ENCODE measurements at regions not wholly inside any gene's neighbourhood (a gene's known extent, or its start where the extent isn't known, plus 50 kb on each side); places are given as distances from the start of the nearest gene placed in this dataset.

DNA sequence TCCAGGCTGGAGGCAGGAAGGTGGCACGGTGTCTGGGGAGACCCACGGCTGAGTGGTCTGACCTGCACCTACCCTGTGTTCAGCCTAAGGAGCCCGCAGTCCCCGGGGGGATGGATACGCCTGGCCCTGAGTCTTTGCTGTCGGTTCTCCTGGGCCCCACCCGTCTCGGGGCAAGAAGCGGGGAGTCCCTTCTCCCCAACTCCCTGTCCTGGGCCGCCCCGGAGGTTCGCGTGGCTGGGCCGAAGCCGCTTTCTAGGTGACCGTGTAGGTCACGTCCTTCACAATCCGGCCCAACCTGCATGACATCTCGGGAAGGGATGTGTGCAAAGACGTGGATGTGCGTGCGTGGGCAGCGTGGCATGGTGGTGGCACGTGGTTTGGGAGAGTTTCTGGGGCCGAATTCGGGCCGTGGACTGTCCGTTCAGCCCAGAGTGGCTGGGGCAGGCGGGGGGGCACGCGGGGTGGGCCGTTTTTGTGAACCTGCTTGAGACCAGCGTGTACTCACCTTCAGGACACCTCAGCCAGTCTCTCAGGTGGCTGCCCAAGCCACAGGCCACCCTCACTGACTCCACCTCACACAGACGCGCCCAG is 103.3 kb downstream of the PTPRS start:
- DNase-seq (ENCODE audit: low spot score), result no peak

DNA sequence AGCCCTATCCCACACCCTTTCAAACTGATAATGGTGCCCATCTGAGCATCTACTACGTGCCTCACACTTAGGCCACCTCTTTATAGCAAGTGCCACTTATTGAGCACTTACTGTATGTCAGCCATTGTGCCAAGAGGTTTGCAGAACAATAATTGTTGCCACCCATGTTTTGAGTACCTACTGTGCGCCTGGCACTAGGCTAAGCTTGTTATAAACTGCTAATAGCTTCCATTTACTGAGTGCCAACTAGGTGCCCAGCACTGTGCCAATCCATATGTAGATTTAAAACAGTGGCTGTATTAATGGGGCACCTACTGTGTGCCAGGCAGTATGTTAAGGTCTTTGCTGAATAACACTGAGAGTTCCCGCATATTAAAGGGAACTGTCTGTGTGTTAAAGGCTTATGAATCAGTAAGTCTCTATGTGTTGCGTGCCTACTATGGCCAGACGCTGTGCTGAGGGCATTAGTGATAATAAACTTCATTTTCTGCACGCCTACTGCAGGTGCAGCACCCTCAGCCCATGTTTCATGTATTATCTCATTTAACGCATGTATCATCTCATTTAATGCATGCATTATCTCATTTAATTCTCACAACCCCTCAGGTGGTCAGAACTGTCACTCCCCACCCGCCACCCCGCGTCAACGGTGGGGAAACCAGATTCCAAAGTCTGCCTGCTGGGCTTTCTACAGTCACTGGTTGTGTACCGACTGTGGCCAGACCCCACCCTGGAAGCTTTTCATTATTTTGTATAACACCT is 105.0 kb downstream of the PTPRS start:
- DNase-seq (ENCODE audit: low spot score), result no peak

DNA sequence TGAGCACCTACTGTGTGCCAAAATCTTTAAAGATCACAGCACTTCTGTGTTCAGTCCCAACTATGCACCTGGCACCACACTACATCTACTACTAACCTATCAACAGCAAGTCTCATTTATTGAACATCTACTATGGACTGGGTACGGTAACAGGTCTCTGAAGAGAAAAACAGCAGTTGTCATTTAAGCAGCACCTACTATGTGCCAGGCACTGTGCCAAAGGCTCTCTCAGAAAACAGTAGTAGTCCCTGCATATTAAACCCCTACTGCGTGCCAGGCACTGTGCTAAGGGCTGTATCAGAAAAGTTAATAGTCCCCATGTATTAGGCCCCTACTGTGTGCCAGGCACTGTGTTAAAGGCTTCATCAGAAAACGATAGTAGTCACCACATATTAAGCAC is 106.2 kb downstream of the PTPRS start:
- no peak for DNase-seq (ENCODE audit: low spot score)

DNA sequence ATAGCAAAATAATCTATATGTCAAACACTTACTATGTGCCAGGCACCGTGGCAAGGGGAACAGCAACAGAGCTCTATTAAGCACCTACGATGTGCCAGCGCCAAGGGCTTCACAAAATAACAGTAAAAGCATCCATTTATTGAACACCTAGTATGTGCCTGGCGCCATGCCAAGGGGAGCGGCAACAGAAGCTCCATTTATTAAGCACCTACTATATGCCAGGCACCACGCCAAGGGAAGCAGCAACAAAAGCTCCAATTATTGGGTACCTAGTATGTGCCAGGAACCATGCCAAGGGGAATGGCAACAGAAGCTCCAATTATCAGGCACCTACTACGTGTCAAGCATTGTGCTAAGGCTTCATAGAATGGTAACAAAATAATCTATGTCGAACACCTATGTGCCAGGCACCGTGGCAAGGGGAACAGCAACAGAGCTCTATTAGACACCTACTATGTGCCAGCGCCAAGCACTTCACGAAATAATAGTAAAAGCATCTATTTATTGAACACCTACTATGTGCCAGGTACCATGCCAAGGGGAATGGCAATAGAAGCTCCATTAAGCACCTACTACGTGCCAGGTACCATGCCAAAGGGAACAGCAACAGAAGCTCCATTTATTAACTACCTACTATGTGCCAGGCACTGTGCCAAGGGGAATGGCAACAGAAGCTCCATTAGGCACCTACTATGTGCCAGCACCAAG is 107.7 kb downstream of the PTPRS start:
- no peak for DNase-seq (ENCODE audit: low spot score)

DNA sequence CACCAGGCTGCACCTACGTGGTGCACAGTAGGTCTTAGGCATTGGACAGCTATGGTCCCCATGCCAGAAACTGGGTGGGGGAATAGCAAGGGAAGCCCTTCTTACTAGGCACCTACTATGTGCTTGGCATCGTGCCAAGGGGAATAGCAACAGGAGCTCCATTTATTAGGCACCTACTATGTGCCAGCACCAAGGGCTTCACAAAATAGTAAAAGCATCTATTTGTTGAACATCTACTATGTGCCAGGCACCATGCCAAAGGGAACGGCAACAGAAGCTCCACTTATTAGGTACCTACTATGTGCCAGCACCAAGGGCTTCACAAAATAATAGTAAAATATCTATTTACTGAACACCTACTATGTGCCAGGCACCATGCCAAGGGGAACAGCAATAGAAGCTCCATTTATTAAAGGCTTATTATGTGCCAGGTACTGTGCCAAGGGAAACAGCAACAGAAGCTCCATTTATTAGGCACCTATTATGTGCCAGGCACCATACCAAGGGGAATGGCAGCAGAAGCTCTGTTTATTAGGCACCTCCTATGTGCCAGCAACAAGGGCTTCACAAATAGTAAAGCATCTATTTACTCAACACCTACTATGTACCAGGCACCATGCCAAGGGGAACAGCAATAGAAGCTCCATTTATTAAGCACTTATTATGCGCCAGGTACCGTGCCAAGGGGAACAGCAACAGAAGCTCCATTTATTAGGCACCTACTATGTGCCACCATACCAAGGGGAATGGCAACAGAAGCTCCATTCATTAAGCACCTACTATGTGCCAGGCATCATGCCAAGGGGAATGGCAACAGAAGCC is 108.5 kb downstream of the PTPRS start:
- no peak for DNase-seq (ENCODE audit: low spot score)

DNA sequence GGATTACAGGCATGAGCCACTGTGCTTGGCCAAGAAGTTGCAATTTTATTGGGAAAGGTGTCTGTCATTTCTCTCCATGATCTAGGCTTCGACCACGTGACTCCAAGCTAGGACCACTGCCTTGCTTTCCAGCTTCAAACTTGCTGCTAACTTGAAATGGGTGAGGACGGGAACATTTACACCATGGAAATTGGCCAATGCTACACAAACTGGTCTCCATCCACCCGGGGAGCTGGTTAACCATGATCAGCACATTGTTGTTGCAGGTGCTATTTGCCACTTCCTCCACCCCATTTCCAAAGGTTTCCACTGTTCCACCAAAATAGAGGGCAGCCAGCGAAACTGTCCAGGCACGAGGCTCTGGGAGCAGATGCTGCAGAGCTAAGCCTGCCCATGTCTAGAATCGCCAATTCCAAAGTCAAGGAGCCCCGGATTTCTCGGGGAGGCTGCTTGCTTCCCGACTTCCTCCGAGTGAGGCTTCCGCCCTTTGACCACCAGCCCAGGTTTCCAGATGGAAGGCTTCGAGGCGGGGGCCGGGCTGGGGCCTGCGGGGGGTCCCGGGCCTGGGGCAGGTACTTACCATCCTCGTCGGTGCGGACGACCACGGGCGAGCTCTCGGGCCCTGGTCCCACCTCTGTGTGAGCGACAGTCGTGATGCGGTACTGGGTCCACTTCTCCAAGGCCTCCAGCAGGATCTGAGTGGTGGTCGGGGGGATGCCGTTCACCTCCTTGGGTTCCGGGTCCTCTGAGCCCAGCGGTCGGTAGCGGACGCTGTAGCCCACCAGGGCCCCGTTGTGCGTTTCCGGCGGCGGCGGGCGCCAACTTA is 109.7 kb downstream of the PTPRS start:
- DNase-seq (ENCODE audit: low spot score), result no peak

DNA sequence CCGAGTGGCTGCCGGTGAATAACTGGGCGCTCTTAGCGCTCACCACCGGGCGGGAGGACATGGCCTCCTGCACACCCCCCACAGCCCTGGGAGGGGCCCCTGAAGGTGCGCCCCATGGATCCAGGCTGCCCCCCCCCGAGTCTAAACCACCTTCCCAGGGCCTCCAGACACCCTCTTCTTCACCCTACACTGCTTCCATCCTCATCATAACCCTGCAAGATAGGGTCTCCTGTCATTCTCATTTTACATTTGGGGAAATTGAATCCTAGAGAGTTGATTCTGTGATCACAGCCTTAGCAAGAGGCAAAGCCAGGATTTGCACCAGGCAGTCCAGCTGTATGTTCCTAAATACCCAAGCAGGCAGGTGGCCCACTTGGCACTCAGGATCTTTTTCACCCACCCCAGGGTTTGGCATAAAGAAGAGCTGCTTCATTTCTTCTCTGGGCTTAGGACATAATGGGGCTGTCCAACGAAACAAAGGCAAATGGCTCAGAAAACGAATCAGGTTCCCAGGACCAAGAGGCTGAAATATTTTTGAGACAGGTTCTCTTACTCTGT is 110.8 kb downstream of the PTPRS start:
- no peak for DNase-seq (ENCODE audit: low spot score)

DNA sequence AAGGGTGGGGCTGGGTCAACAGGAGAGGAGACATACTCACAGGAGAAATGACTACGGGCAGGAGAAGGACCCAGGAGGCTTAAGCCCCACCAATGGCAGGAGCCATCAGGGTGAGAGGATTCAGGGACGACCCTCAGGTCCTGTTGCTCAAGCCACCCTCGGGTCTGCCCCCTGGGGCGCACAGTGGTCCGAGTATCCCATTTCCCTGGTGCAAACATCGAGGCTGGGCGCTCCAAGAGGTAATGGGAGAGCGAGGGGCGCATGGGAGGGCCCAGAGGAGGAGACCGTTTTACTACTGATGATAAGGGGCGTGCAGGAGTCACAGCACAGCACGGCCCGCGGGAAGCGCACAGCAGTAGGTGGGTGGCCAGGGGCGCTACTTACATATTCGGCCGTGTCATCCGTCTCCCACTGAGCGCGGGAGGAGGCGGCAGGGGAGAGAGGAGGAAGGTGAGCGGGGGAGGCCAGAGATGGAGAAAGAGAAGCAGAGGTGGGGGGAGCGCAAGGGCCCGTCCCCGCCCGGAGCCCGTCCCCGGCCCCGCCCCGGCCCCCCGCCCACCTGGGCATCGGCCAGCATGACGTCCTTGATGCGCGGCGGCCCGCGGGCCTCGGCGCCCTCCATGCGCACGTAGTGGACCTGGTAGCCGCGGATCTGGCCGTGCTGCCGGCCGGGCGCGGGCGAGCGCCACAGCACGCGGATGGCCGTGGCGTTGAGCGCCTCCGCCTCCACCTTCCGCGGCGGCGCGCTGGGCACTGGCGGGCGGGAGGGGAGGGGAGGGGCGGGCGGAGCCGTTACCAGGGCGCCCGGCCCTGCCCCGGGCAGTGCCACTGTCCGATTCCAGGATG is 111.5 kb downstream of the PTPRS start:
- DNase-seq (ENCODE audit: low spot score), result no peak

DNA sequence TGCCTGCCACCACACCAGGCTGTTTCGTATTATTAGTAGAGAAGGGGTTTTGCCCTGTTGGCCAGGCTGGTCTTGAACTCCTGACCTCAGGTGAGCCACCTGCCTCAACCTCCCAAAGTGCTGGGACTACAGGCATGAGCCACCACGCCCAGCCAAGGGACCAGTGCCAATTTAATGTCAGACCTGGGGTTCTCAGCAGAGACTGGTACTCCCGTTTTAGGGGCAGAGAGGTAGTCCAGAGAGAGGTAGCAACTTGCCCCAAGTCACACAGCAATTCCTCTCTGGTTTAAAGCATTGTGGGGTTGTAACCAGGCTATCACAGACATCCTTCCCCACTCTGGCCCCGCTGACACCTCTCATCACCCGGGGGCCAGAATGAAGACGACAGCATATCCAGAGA is 112.1 kb downstream of the PTPRS start:
- DNase-seq (ENCODE audit: low spot score), result no peak

DNA sequence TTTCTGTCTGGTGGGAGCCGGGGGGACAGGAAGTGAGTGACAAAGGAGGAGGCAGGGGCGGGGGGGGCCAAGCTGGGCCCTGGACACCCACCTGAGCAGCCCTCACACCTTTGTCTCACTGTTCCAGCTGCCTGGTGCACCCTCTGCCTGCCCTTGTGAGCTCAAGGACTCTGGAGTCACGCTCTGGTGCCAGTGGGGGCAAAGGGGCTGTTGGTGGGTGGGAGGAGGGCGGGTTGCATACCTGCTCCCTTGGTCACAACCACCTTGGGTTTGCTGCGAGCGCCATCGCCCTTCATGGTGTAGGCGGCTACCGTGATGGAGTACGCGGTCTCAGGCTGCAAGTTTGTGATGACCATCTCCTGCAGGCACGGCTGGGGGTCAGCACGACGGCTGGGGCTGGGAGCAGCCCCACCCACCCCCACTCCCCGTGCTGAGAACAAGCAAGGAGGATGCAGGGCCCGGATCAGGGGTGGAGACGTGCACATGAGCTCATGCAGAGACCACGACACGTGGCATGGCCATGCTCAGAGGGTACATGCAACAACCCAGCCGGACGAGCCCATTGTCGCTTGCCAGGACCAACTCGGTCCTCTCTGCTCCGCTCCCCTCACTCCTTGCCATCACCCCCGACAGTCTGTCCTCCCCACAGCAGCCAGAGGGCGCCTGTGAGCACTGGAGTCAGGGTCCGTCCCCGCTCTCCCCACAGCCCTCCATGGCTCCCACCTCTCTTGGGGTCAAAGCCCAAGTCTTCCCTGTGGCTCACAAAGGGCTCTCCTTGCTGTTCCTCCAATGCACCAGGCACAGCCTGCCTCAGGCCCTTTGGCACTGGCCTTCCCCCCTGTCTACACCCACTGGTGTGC is 114.9 kb downstream of the PTPRS start:
- no peak for DNase-seq (ENCODE audit: low spot score)

DNA sequence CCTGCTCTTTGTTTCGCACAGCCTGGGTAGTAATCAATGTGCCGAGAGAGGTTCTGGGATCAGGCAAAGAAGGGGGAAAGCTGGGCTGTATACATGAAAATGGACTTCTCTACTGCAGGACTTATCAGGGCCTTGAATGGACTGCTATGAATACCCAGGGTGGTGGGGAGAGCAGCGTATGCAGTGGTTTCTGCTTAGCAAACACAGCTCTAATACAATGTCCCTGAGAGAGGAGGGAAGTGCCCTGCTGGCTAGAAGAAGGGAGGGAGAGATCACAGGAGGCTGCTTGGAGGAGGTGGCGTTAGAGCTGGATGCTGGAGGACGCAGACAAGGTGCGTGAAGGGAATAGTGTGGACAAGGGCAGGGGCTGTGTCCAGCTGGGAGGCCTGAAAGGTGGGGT is 116.1 kb downstream of the PTPRS start:
- no peak for DNase-seq (ENCODE audit: low spot score)

DNA sequence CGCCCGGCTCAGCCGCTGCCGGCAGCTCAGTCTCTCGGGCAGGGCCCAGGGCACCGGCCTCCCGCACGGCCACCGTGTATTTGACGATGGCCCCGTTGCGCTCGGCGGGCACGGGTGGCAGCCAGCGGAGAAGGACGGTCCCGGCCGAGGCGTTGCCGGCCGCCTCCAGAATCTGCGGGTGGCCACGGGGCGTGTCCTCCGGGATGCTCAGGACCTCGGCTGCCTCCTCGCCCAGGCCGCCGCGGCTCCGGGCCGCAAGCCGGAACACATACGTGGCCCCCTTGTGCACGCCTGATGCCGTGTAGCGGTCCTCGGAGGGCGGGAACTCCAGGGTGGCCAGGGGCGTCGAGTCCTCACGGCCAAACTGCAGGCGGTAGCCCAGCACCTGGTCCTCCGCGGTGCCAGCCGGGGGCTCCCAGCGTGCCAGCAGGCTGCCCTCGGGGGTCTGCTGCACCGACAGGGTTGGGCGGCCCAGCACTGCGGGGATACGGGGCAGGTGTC is 117.7 kb downstream of the PTPRS start:
- DNase-seq (ENCODE audit: low spot score), result no peak

DNA sequence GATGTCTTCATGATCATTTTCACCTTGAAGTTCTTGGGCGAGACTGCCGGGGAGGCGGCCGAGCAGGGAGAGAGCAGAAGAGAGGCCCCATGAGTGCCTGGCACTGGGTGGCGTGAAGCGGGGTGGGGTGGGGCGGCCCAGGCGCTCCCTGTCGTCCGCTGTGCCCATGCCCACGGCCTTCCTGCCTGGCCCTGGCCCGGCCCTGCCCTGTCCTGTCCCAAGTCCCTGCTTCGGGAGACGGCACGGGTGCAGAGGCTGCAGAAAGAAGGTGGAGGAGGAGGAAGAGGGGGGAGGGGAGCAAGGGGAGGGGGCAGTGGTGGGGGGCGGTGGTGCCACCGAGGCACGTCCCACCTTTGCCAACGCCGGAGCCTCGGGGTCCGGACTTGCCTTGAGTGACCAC is 118.4 kb downstream of the PTPRS start:
- no peak for DNase-seq (ENCODE audit: low spot score)

DNA sequence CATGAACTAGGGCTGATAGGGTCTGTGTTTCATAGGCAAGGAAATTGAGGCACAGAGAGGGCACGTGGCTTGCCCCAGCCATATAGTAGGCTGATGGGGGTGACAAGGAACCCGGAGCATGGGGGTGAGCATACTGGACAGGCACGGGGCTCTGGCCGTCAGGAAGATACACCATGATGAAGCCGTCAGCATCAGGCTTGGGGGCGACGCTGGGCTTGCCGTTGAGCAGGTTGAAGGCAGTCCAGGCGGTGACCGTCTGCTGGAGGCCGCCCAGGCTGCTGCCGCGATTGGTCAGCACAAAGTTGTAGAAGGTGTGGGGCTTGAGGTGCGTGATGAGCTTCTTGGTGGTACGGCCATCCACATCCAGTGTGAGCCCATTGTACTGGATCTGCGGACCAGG is 119.7 kb downstream of the PTPRS start:
- DNase-seq (ENCODE audit: low spot score), result no peak

DNA sequence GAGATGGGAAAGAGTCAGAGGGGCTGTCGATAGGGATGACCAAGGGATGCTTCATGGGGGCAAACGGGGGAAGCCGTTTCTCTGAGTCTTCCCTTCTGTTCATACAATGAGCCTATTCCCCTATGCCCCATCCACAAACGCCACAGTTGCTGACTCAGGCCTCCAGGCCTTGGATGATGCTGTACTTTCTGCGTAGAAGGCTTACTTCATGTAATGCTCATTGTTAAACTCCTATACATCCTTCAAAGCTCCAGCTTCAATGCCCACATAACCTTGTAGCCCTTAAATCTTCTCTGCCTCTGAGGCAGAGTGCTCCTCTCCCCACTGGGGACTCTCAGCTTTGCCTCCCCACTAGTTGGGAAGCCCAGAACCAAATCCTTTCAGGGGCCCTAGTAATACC is 120.3 kb downstream of the PTPRS start:
- DNase-seq (ENCODE audit: low spot score), result no peak

DNA sequence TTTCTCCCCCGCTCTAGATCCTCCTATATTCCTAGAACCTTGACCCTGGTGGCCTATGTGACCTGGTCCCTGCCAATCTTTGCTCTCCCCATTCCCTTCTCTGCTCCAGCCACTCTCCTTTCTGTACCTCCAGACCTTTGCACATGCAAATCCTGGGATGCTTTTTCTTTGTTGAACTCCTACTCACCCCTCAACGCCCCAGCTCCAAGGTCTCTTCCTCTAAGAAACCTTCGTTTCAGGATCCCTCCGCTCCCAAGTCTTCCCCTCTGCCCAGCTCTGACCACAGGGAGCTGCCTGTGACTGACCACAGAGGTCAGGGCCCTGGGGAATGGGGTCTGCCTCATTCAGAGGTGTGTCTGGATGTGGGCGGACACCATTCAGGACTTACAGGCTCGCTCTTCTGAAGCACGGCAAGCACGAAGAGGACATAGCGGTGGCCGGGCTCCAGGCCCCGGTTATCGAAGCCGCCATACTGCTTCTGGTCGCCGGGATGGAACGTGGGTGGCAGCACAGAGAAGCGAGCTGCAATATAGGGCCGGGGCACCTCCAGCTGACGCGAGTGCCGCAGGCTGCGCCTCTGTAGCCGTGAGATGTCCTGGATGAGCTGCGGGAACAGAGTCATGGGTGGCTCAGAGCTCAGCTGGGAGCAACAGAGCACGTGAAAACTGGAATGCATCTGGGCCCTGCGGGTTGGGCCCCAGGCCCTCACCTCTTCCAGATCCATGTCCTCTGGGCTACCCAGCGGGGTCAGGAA is 120.9 kb downstream of the PTPRS start:
- no peak for DNase-seq (ENCODE audit: low spot score)

DNA sequence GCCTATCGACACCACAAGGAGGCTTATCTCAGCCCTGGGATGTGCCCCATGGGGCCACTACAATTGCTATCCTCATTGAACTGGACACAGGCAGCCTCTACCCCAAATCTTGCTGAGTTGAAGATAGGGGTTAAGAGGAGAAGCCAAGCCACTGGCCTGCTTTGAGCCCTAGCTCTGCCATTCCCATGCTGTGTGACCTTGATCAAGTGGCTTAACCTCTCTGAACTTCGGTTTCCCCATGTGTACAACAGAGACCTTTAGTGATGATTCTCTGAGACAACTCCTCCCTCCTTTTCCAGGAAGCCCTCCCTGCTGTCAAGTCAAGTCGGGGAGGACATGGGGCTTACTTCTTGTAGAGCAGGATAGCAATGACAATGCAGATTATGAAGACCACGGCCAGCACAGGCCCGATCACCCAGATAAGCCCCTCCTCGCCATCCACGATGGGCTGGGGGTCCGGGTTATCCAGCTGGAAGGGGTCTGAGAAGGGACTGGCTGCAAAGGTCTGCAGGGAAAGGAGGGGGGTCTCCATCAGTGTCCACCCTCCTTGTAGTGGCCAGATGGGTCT is 121.6 kb downstream of the PTPRS start:
- no peak for DNase-seq (ENCODE audit: low spot score)

DNA sequence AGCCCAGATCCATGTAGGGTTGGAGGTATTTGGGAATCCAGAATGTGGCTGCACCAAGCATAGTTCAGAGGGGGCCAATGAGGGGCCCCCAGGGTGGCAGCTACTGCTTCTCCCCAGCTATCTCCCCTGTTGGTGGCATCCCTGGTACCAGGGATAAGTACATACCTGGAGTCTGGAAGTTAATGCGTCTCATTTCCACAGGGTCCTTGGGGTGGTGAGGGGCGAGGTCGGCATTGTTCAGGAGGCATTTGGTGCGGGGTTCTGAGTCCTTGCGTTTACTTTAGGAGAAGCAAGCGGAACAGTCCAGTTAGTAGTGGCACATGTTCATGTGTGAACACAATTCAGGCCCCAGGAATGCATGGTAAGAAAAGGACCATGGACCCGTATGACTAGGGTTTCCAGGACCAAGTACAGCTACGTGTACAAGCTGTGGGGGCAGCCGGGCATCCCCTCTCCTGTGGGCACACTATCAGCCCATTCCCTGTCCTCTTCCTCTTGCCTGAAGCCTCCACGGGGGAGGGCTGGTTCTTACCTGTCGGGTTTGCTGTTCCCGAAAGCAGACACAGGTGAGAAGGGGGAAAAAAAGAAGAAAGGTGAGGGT is 122.3 kb downstream of the PTPRS start:
- no peak for DNase-seq (ENCODE audit: low spot score)

Measured in hepatic stellate cell (primary cell).